H54 (cell line): ENCODE measurements at regions not wholly inside any gene's neighbourhood (a gene's known extent, or its start where the extent isn't known, plus 50 kb on each side); places are given as distances from the start of the nearest gene placed in this dataset.

ENCODE experiments used
- DNase-seq: peaks from one replicate; pipeline ENCODE4 v3.0.0; 2011; ENCODE audit warnings: low spot score, mixed read lengths; ENCODE audit not compliant: insufficient read length
- FAIRE-seq: peaks from 3 replicates; lab custom pipeline; 2011; peaks lifted over from hg19 to GRCh38; lab: Jason Lieb, UNC
- POLR2A ChIP-seq: IDR thresholded peaks from 2 replicates; pipeline ENCODE4 v1.6.1; 2011; ENCODE audit warnings: low read depth, mild to moderate bottlenecking, low read length

- no peak for FAIRE-seq
- TF ChIP-seq POLR2A = no peak
- no peak for DNase-seq
Measured at GRCh38 chr15:38671675-38672254, 107.2 kb upstream of the RASGRP1 start.

- FAIRE-seq (no peak), DNase-seq (no peak)
- no peak for TF ChIP-seq POLR2A
Measured at GRCh38 chr15:38672273-38672672, 107.7 kb upstream of the RASGRP1 start.

DNA sequence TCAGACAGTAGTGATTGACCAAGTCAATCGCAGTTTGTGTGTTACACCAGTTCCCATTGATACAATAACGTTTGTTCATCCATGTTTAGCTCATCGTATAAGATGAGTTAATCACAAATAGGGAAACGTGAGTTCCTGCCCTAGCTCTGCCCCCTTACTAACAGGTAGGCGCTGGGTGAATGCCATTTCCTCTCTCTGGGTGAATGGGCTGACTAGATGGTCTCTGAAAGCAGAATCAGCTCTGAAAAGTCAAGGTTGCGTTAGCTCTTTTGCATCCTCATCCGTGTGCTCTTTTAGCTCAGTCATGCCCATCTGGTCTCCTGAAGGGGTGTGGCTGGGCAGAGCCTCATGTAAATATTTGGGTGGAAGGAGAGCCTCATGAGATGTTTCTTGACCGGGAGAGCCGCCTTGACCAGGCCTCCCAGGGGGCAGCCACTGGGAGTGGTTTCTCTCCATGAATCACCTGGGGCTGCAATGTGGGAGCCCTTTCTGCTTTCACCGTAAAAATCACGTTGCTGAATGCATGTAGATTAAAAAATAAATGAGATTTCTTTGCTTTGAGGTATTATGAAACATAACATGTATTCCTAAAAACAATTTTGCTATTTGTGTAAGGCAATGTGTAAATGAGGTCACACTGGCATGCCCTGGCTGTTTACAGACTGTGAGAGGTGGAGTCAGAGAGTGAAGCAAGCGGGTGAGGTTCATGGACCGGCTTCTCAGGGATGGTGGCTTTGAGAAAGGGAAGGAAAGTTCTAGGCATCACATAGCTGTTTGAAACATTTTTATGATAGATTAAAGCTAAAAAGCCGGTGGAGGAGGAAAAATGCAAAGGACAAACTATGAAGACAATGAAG, 108.4 kb upstream of the RASGRP1 start:
- no peak for FAIRE-seq
- TF ChIP-seq POLR2A = no peak

DNA sequence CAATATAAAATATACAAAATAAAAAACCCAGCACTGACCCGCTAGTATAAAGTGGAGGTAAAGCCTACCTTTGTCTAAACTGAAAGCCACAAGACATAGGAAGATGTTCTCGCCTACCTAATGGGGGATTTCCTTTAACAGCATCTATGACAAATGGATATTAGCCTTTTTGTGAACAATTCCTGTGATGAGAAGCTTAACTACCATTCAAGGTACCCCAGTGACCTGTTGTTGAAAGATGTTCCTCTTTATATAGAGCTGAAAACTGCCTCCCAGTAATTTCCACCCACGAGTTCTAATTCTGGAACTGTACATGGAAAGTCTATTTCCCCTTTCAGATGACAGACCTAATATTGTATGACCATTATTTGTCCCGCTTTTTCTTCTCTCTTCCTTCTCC, 109.8 kb upstream of the RASGRP1 start:
- no peak for DNase-seq
- no peak for TF ChIP-seq POLR2A
- no peak for FAIRE-seq

More for the DNA sequence above, 108.4 kb upstream of the RASGRP1 start:
- DNase-seq = no peak

DNA sequence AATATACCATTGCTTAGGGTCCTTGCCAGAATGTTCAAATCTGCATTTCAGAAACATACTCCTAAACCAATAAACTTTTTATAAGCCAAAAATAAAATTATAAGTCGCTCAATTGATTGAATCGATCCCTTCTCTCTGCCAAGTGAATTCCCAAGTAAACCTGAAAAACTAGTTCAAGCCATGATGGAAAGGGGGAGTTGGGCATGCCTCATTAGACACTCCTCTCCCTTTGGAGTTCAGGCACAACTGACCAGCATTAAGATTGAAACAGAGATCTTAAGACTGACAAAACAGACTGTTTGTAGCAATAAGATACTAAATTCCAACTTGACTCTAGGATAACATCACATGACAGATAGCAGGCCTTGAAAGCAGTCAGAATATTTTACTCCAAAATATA, 113.7 kb upstream of the RASGRP1 start:
- FAIRE-seq = no peak
- DNase-seq = no peak
- no peak for TF ChIP-seq POLR2A

GRCh38 chr15:38680775-38681174, 116.2 kb upstream of the RASGRP1 start:
- no peak for TF ChIP-seq POLR2A
- FAIRE-seq (no peak), DNase-seq (no peak)

DNA sequence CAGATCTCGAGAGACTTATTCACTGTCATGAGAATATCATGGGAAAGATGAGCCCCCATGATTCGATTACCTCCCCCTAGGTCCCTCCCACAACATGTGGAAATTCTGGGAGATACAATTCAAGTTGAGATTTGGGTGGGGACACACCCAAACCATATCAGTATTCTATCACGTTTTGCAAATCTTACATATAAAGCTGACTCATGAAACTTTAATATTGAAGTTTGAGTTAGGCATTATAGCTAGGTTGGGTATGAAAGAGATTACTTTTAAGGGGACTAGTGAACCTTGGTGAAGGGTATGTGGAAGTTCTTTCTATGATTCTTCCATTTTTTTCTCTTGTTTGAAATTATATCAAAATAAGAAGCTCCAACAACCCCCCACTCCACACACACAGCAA, 117.7 kb upstream of the RASGRP1 start:
- TF ChIP-seq POLR2A = no peak
- no peak for FAIRE-seq
- no peak for DNase-seq

DNA sequence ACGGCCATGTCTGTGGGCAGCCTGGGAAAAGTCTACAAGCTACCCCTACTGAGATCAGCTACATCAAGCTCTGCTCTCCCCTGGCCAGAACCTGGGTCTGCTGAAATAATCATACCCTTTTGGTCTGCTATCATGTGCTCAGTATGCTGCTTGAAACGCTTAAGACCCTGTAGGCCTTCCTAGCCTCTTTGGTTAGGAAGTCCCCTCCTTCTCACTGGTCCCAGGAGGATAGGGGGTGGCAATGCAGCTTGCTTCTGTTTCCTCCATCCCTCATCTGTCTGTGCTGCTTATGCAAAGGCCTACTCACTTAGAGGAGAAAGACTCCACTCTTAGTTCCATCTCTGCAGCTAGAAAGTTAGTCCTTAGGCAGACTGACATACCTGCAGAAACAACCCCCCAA, 118.2 kb upstream of the RASGRP1 start:
- TF ChIP-seq POLR2A = no peak
- no peak for FAIRE-seq

GRCh38 chr15:38683382-38684242, 119.0 kb upstream of the RASGRP1 start:
- DNase-seq (peak; percentile 28), FAIRE-seq (peak; percentile 75)
- no peak for TF ChIP-seq POLR2A

More for the DNA sequence above, 118.2 kb upstream of the RASGRP1 start:
- no peak for DNase-seq

- no peak for TF ChIP-seq POLR2A
- no peak for DNase-seq
- no peak for FAIRE-seq
Measured at GRCh38 chr15:38684440-38685010, 119.9 kb upstream of the RASGRP1 start.

DNA sequence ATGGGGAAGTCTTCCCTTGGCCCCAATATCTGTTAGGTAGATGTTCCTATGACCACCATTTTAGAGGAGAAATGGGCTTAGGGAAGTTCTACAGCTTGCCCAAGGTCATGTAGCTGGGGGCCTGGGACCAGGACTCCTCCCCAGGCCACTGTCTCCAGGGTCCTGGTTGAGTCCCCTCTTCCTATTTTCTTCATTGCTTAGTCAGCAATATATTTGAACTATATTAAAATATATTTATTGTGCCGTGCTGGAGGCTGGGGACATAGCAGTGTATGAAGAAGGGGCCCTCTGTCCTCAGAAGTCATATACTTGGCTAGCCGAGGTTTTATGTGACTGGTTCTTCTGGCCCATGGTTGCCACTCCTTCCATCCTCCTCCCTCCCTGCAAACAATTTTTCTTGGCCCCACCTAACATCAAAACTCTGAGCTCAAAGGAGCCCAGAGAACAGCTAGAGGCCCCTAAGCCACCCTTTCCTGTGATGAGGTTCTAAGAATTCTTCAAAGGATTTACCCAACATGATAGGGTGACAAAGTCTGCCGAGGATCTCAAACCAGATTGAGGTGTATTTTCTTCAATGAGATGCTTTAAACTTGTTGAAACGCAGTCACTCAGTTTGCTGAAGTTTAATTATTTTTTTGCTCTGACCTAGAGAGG, 121.2 kb upstream of the RASGRP1 start:
- DNase-seq (no peak), FAIRE-seq (no peak)
- no peak for TF ChIP-seq POLR2A

GRCh38 chr15:38687340-38687739, 122.7 kb upstream of the RASGRP1 start:
- DNase-seq (no peak), FAIRE-seq (no peak)
- TF ChIP-seq POLR2A = no peak
